ENCODE measurements at regions not wholly inside any gene's neighbourhood (a gene's known extent, or its start where the extent isn't known, plus 50 kb on each side); places are given as distances from the start of the nearest gene placed in this dataset.

DNA sequence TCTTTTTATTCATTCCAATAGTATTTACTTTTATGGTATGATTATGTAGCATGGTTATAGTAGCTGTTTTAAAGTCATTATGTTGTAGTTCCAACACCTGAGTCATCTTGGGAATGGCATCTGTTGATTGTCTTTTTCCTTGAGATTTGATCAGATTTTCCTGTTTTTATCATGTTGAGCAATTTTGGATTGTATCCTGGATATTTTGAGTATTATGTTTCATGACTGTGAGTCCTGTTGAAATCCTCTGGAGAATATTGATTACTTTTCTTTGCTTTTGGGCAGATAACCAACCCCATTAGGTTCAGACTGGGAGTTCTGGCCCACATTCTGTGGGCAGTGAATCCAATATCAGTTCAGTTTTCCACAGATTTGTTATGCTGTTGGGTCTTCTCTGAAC, 163.2 kb upstream of the SPRED2 start:
- TF ChIP-seq, protein P1, sequence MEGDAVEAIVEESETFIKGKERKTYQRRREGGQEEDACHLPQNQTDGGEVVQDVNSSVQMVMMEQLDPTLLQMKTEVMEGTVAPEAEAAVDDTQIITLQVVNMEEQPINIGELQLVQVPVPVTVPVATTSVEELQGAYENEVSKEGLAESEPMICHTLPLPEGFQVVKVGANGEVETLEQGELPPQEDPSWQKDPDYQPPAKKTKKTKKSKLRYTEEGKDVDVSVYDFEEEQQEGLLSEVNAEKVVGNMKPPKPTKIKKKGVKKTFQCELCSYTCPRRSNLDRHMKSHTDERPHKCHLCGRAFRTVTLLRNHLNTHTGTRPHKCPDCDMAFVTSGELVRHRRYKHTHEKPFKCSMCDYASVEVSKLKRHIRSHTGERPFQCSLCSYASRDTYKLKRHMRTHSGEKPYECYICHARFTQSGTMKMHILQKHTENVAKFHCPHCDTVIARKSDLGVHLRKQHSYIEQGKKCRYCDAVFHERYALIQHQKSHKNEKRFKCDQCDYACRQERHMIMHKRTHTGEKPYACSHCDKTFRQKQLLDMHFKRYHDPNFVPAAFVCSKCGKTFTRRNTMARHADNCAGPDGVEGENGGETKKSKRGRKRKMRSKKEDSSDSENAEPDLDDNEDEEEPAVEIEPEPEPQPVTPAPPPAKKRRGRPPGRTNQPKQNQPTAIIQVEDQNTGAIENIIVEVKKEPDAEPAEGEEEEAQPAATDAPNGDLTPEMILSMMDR (conservative IDR thresholded peaks at IDR 0.05; ENCODE audit: low read depth, low read length): no peak
- TF ChIP-seq EZH2 (IDR thresholded peaks at IDR 0.05; ENCODE audit: borderline replicate concordance, low read depth, low read length, poor library complexity, severe bottlenecking): no peak
- POLR2A ChIA-PET (ENCODE audit: low non-redundant PET): no interaction called here
- BruUV-seq (replicated peaks): no TSS peak
- H3K27me3 ChIP-seq (replicated peaks; ENCODE audit: insufficient read depth, low read depth, low read length, poor library complexity): no peaks in the 10 kb centered on the region
- H3K9me3 ChIP-seq (ENCODE audit: low read depth, low read length, poor library complexity, severe bottlenecking): no peaks in the 10 kb centered on the region
- H3K36me3 ChIP-seq (ENCODE audit: insufficient read depth, low read length, poor library complexity, severe bottlenecking): no peaks in the 10 kb centered on the region
- intact Hi-C loops (cut with micrococcal nuclease; ENCODE audit: unreplicated experiment): no loop called here
- DNase-seq (ENCODE audit: low spot score): no peak
- no peak overlapping the region for H3K4me3 ChIP-seq (ENCODE audit: low read depth, low read length, poor library complexity, severe bottlenecking)
- no peak overlapping the region for H3K27ac ChIP-seq (ENCODE audit: low read depth, low read length, poor library complexity, severe bottlenecking)
- peaks cover 7% of the 10 kb centered on the region for H3K4me1 ChIP-seq (ENCODE audit: insufficient read depth, low read length, poor library complexity, severe bottlenecking)
- CTCF ChIA-PET: no interaction called here

DNA sequence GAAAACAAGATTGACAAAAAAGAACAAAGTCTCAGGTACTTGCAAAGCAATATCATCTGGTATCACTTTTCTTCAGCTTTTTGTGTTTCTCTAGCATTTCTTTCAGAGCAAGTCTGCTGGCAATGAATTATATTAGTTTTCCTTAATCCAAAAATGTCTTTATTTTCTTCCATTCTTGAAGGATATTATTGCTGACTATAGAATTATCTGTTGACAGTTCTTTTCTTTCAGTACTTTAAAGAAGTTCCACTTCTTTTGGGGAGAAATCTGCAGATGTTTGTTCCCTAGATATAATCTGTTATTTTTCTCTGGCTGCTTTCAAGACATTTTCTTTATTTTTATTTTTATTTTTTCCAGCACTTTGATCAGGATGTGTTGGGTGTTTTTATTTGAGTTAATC, 161.8 kb upstream of the SPRED2 start:
- Histone ChIP-seq H3K4me1 (ENCODE audit: insufficient read depth, low read length, poor library complexity, severe bottlenecking) (peaks cover 7% of the 10 kb centered on the region), H3K9me3 (ENCODE audit: low read depth, low read length, poor library complexity, severe bottlenecking) (no peaks in the 10 kb centered on the region), H3K4me3 (ENCODE audit: low read depth, low read length, poor library complexity, severe bottlenecking) (no peak overlapping the region), H3K27me3 (replicated peaks; ENCODE audit: insufficient read depth, low read depth, low read length, poor library complexity) (no peaks in the 10 kb centered on the region), H3K36me3 (ENCODE audit: insufficient read depth, low read length, poor library complexity, severe bottlenecking) (no peaks in the 10 kb centered on the region), H3K27ac (ENCODE audit: low read depth, low read length, poor library complexity, severe bottlenecking) (no peak overlapping the region)
- TF ChIP-seq, protein P1 (conservative IDR thresholded peaks at IDR 0.05; ENCODE audit: low read depth, low read length): no peak
- no peak for TF ChIP-seq EZH2 (IDR thresholded peaks at IDR 0.05; ENCODE audit: borderline replicate concordance, low read depth, low read length, poor library complexity, severe bottlenecking)
- POLR2A ChIA-PET (ENCODE audit: low non-redundant PET): no interaction called here
- no TSS peak for BruUV-seq (replicated peaks)
- DNase-seq (ENCODE audit: low spot score): no peak
- intact Hi-C loops (cut with micrococcal nuclease; ENCODE audit: unreplicated experiment): no loop called here
- CTCF ChIA-PET: no interaction called here

DNA sequence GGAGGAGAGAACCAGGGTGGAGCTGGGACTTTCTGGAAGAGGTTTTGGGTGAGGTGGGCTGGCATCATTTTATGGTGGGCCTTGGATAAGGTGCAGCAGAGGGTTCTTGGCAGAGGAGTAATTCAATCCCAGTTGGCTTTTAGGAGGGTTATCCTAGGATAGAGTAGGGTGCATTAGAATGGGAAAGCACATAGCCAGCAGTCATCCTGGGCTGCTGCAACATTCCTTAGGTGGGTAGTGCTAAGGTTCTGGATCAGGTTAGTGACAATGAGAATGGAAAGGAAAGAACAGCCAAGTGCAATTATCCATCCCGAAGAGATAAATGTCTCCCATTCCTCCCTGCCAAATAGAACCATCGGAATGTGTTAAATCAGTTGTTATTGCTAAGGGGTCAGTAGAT, 157.3 kb upstream of the SPRED2 start:
- POLR2A ChIA-PET (ENCODE audit: low non-redundant PET): no interaction called here
- TF ChIP-seq, protein P1 (conservative IDR thresholded peaks at IDR 0.05; ENCODE audit: low read depth, low read length): no peak
- TF ChIP-seq EZH2 (IDR thresholded peaks at IDR 0.05; ENCODE audit: borderline replicate concordance, low read depth, low read length, poor library complexity, severe bottlenecking): no peak
- intact Hi-C loops (cut with micrococcal nuclease; ENCODE audit: unreplicated experiment): no loop called here

More for the DNA sequence above, 157.3 kb upstream of the SPRED2 start:
- Histone ChIP-seq H3K27me3 (replicated peaks; ENCODE audit: insufficient read depth, low read depth, low read length, poor library complexity) (no peaks in the 10 kb centered on the region), H3K4me1 (ENCODE audit: insufficient read depth, low read length, poor library complexity, severe bottlenecking) (no peaks in the 10 kb centered on the region), H3K36me3 (ENCODE audit: insufficient read depth, low read length, poor library complexity, severe bottlenecking) (no peaks in the 10 kb centered on the region), H3K4me3 (ENCODE audit: low read depth, low read length, poor library complexity, severe bottlenecking) (no peak overlapping the region), H3K27ac (ENCODE audit: low read depth, low read length, poor library complexity, severe bottlenecking) (no peak overlapping the region), H3K9me3 (ENCODE audit: low read depth, low read length, poor library complexity, severe bottlenecking) (no peaks in the 10 kb centered on the region)
- no peak for DNase-seq (ENCODE audit: low spot score)
- CTCF ChIA-PET: no interaction called here
- BruUV-seq (replicated peaks): no TSS peak
